DOHH2 (cell line): ENCODE measurements at regions not wholly inside any gene's neighbourhood (a gene's known extent, or its start where the extent isn't known, plus 50 kb on each side); places are given as distances from the start of the nearest gene placed in this dataset.

ENCODE experiments used
- EZH2phosphoT487 ChIP-seq: fragments of 200-600 bp; sonication (generic); IDR thresholded peaks from 2 replicates; pipeline ENCODE4 v1.6.1; 2017; ENCODE audit warnings: borderline replicate concordance, mild to moderate bottlenecking, antibody characterized with exemption, low read length, moderate library complexity, mixed read lengths
- TF ChIP-seq, protein P1 (sequence below): fragments of 200-600 bp; sonication (generic); IDR thresholded peaks from one replicate; pipeline ENCODE4 v1.5.1; 2014; ENCODE audit warnings: antibody characterized with exemption, mild to moderate bottlenecking, low read depth, low read length; ENCODE audit not compliant: poor library complexity, severe bottlenecking

DNA sequence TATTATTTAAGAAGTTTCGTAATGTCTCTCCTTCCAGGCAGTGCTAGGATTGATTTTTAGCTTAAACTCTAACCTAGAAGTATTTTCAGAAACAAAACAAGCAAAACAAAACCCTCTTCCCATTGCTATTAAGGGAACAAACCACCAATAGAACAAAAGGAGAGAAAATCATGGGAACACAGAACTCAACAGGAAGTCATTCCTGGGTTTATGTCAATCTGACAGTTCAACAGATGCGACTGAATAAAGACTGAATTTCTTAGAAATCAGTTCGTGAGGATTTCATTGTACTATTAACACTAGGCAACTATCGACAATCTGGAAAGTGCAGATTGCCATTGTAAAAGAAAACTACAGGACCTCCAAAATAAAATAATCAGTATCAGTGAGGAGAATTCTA is 229.1 kb upstream of the SMIM31 start:
- TF ChIP-seq EZH2phosphoT487: no peak
- TF ChIP-seq, protein P1, sequence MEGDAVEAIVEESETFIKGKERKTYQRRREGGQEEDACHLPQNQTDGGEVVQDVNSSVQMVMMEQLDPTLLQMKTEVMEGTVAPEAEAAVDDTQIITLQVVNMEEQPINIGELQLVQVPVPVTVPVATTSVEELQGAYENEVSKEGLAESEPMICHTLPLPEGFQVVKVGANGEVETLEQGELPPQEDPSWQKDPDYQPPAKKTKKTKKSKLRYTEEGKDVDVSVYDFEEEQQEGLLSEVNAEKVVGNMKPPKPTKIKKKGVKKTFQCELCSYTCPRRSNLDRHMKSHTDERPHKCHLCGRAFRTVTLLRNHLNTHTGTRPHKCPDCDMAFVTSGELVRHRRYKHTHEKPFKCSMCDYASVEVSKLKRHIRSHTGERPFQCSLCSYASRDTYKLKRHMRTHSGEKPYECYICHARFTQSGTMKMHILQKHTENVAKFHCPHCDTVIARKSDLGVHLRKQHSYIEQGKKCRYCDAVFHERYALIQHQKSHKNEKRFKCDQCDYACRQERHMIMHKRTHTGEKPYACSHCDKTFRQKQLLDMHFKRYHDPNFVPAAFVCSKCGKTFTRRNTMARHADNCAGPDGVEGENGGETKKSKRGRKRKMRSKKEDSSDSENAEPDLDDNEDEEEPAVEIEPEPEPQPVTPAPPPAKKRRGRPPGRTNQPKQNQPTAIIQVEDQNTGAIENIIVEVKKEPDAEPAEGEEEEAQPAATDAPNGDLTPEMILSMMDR: no peak
